ENCODE measurements at regions not wholly inside any gene's neighbourhood (a gene's known extent, or its start where the extent isn't known, plus 50 kb on each side); places are given as distances from the start of the nearest gene placed in this dataset.

DNA sequence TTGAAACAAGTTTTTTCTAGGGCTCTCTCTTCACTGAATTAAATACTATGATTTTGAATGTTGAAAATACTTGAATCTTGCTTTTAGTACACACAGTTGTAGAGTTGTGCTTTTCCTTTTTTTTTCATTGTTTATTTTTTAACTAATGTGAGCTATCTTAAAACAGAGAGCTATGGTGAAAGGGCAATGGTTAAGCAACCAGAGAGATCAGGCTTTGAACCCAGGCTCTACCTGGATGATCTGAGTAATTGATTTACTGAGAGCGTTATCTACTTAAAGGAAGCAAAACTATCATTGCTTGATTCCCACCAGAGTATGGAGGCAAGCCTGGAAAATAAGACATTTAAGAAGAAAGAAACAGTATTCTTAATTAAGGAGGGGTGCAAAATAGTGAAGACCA, 138.6 kb downstream of the DUSP6 start:
- Mint-ChIP-seq H3K27me3 (ENCODE audit: low read depth) (no peaks in the 10 kb centered on the region), H3K27ac (no peak overlapping the region), H3K36me3 (no peaks in the 10 kb centered on the region), H3K4me1 (peaks cover 22% of the 10 kb centered on the region), H3K4me3 (no peak overlapping the region), H3K9me3 (peaks cover 5% of the 10 kb centered on the region)
- no peak for DNase-seq (ENCODE audit: low spot score in 2 of 2, unreplicated experiment in 2 of 2)
- TF ChIP-seq CTCF (IDR thresholded peaks at IDR 0.05; ENCODE audit: unreplicated experiment) = no peak

- Mint-ChIP-seq H3K4me3 (no peak overlapping the region), H3K36me3 (no peaks in the 10 kb centered on the region), H3K9me3 (no peaks in the 10 kb centered on the region), H3K4me1 (peaks cover 23% of the 10 kb centered on the region), H3K27me3 (ENCODE audit: low read depth) (no peaks in the 10 kb centered on the region), H3K27ac (no peak overlapping the region)
- no peak for TF ChIP-seq CTCF (IDR thresholded peaks at IDR 0.05; ENCODE audit: unreplicated experiment)
- no peak for DNase-seq (ENCODE audit: low spot score in 2 of 2, unreplicated experiment in 2 of 2)
These were observed 139.2 kb downstream of the DUSP6 start for GRCh38 chr12:89213139-89213538.

GRCh38 chr12:89212339-89212771, 139.9 kb downstream of the DUSP6 start:
- no peak for TF ChIP-seq CTCF (IDR thresholded peaks at IDR 0.05; ENCODE audit: unreplicated experiment)
- H3K27me3 Mint-ChIP-seq (ENCODE audit: low read depth) = no peaks in the 10 kb centered on the region
- peaks cover 24% of the 10 kb centered on the region for H3K4me1 Mint-ChIP-seq
- DNase-seq (ENCODE audit: low spot score in 2 of 2, unreplicated experiment in 2 of 2) = no peak
- no peaks in the 10 kb centered on the region for H3K36me3 Mint-ChIP-seq
- H3K9me3 Mint-ChIP-seq = no peaks in the 10 kb centered on the region
- no peak overlapping the region for H3K4me3 Mint-ChIP-seq
- H3K27ac Mint-ChIP-seq = no peak overlapping the region

DNA sequence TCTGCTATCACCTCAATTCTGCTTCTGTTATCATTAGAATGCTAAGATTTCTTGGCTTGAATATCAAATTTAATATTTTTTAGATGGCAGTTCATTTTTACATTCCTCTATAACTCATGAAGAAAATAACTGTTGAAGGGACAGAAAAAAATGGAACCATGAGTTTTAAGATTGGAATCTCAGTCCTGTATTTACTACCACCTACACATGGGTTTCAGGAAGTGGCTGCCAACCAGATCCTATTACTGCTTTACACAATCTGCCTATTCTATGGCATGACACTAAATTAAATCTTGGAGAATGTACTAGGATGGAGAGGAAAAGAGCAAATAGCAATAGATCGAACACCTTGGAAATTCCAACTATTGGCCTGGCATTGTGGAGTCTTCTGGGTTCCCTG, 140.8 kb downstream of the DUSP6 start:
- TF ChIP-seq CTCF (IDR thresholded peaks at IDR 0.05; ENCODE audit: unreplicated experiment) = no peak
- H3K27me3 Mint-ChIP-seq (ENCODE audit: low read depth) = no peaks in the 10 kb centered on the region

GRCh38 chr12:89210277-89210676, 142.0 kb downstream of the DUSP6 start:
- H3K27me3 Mint-ChIP-seq (ENCODE audit: low read depth) = no peaks in the 10 kb centered on the region
- DNase-seq (ENCODE audit: low spot score in 2 of 2, unreplicated experiment in 2 of 2) = no peak
- no peak for TF ChIP-seq CTCF (IDR thresholded peaks at IDR 0.05; ENCODE audit: unreplicated experiment)
- no peaks in the 10 kb centered on the region for H3K9me3 Mint-ChIP-seq
- no peak overlapping the region for H3K27ac Mint-ChIP-seq
- peaks cover 15% of the 10 kb centered on the region for H3K4me1 Mint-ChIP-seq
- no peak overlapping the region for H3K4me3 Mint-ChIP-seq
- no peaks in the 10 kb centered on the region for H3K36me3 Mint-ChIP-seq

More for the DNA sequence above, 140.8 kb downstream of the DUSP6 start:
- peaks cover 21% of the 10 kb centered on the region for H3K4me1 Mint-ChIP-seq
- H3K36me3 Mint-ChIP-seq = no peaks in the 10 kb centered on the region
- H3K9me3 Mint-ChIP-seq = no peaks in the 10 kb centered on the region
- DNase-seq (ENCODE audit: low spot score in 2 of 2, unreplicated experiment in 2 of 2) = no peak
- H3K27ac Mint-ChIP-seq = no peak overlapping the region
- no peak overlapping the region for H3K4me3 Mint-ChIP-seq

DNA sequence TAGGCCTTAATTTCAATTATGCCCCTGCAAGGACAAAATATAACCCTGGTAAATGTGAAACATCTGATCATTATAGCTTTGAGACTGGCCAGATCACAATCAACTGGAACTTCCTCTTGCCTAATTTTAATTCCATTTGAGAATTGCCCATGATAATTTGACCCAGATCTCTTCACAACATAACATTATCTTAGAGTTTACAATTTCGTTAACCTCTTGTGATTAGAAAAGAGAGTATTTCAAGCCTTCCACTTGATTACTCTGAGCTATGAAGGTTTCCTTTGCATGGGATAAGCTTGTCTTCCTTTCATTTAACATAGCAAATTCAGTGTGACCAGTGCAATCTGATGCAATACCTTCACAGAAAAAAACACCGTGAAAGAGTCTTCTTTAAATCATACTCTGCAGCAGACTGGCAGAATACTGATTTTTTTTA, 143.6 kb downstream of the DUSP6 start:
- Mint-ChIP-seq H3K9me3 (no peaks in the 10 kb centered on the region), H3K27me3 (ENCODE audit: low read depth) (no peaks in the 10 kb centered on the region), H3K27ac (no peak overlapping the region), H3K4me1 (peaks cover 15% of the 10 kb centered on the region), H3K36me3 (no peaks in the 10 kb centered on the region), H3K4me3 (no peak overlapping the region)
- no peak for DNase-seq (ENCODE audit: low spot score in 2 of 2, unreplicated experiment in 2 of 2)
- TF ChIP-seq CTCF (IDR thresholded peaks at IDR 0.05; ENCODE audit: unreplicated experiment) = no peak
